ENCODE measurements at regions not wholly inside any gene's neighbourhood (a gene's known extent, or its start where the extent isn't known, plus 50 kb on each side); places are given as distances from the start of the nearest gene placed in this dataset.

- intact Hi-C loops (cut with DNase I), result no loop called here
- no peak for ATAC-seq
- Histone ChIP-seq H3K36me3 (no peaks in the 10 kb centered on the region), H3K4me1 (no peaks in the 10 kb centered on the region), H3K27me3 (no peaks in the 10 kb centered on the region), H3K27ac (no peak overlapping the region), H3K9me3 (no peaks in the 10 kb centered on the region), H3K4me3 (no peak overlapping the region)
- no peak for DNase-seq
- WGBS, 4 donors, result 84 to 89% (median 89%) methylated on average over 3 of the region's 3 CpGs
- no peak for TF ChIP-seq CTCF (IDR thresholded peaks at IDR 0.05)
- no peak for TF ChIP-seq POLR2A (IDR thresholded peaks at IDR 0.05)
Observed at GRCh38 chr16:73430138-73430537, 382.2 kb upstream of the ZFHX3 start.

- ATAC-seq, result no peak
- Histone ChIP-seq H3K27ac (no peak overlapping the region), H3K4me3 (no peak overlapping the region), H3K36me3 (no peaks in the 10 kb centered on the region), H3K27me3 (no peaks in the 10 kb centered on the region), H3K9me3 (no peaks in the 10 kb centered on the region), H3K4me1 (no peaks in the 10 kb centered on the region)
- TF ChIP-seq POLR2A (IDR thresholded peaks at IDR 0.05) (no peak), CTCF (IDR thresholded peaks at IDR 0.05) (no peak)
- WGBS, 4 donors, result 87 to 94% (median 89%) methylated on average over 10 of the region's 10 CpGs
- intact Hi-C loops (cut with DNase I), result no loop called here
- no peak for DNase-seq
Observed at GRCh38 chr16:73428121-73428520, 380.2 kb upstream of the ZFHX3 start.

- Histone ChIP-seq H3K36me3 (no peaks in the 10 kb centered on the region), H3K9me3 (no peaks in the 10 kb centered on the region), H3K4me3 (no peak overlapping the region), H3K27me3 (peaks cover 0 to 4% (median 0%) of the 10 kb centered on the region in 9 donors), H3K27ac (no peak overlapping the region), H3K4me1 (no peaks in the 10 kb centered on the region)
- TF ChIP-seq CTCF (IDR thresholded peaks at IDR 0.05) (no peak), POLR2A (IDR thresholded peaks at IDR 0.05) (no peak)
- WGBS, 4 donors, result 68 to 77% (median 72%) methylated on average over 3 of the region's 3 CpGs
- ATAC-seq, result no peak
- intact Hi-C loops (cut with DNase I), result no loop called here
- DNase-seq, result no peak
Observed at GRCh38 chr16:73427164-73427563, 379.2 kb upstream of the ZFHX3 start.

- Histone ChIP-seq H3K9me3 (no peaks in the 10 kb centered on the region), H3K27me3 (peaks cover 0 to 4% (median 0%) of the 10 kb centered on the region in 9 donors), H3K4me3 (no peak overlapping the region), H3K4me1 (no peaks in the 10 kb centered on the region), H3K27ac (no peak overlapping the region), H3K36me3 (no peaks in the 10 kb centered on the region)
- intact Hi-C loops (cut with DNase I), result no loop called here
- no peak for TF ChIP-seq POLR2A (IDR thresholded peaks at IDR 0.05)
- no peak for TF ChIP-seq CTCF (IDR thresholded peaks at IDR 0.05)
- 76 to 79% (median 79%) methylated on average over 7 of the region's 7 CpGs for WGBS, 4 donors
- DNase-seq (no peak), ATAC-seq (no peak)
Observed at GRCh38 chr16:73426433-73427160, 378.7 kb upstream of the ZFHX3 start.
